ENCODE measurements at regions not wholly inside any gene's neighbourhood (a gene's known extent, or its start where the extent isn't known, plus 50 kb on each side); places are given as distances from the start of the nearest gene placed in this dataset.
"Not testable (repeated sequence)": the region's sequence is repeated elsewhere in the genome, so short reads cannot be mapped to it uniquely, and the experiment has no call there.

GRCh38 chr3:8348076-8348475 is 153.5 kb upstream of the LMCD1 start:
- no peak for TF ChIP-seq TAF1 (IDR thresholded peaks at IDR 0.05; ENCODE audit: low read depth, low read length)
- no peak for TF ChIP-seq SPI1 (IDR thresholded peaks at IDR 0.05; ENCODE audit: low read depth, low read length)
- no peak for TF ChIP-seq PAX5 (IDR thresholded peaks at IDR 0.05; ENCODE audit: insufficient read depth, low read length, severe bottlenecking)
- TF ChIP-seq POU2F2 (IDR thresholded peaks at IDR 0.05; ENCODE audit: low read depth, low read length), result no peak
- TF ChIP-seq POLR2A (IDR thresholded peaks at IDR 0.05; ENCODE audit: low read depth, low read length), result no peak
- no peak for TF ChIP-seq POLR2AphosphoS5 (IDR thresholded peaks at IDR 0.05; ENCODE audit: low read depth, low read length)
- FAIRE-seq (no peak), DNase-seq (ENCODE audit: insufficient read length, low spot score) (no peak)

GRCh38 chr3:8352475-8352874 is 149.1 kb upstream of the LMCD1 start:
- no peak for TF ChIP-seq POU2F2 (IDR thresholded peaks at IDR 0.05; ENCODE audit: low read depth, low read length)
- TF ChIP-seq TAF1 (IDR thresholded peaks at IDR 0.05; ENCODE audit: low read depth, low read length), result no peak
- TF ChIP-seq POLR2A (IDR thresholded peaks at IDR 0.05; ENCODE audit: low read depth, low read length), result no peak
- no peak for TF ChIP-seq SPI1 (IDR thresholded peaks at IDR 0.05; ENCODE audit: low read depth, low read length)
- TF ChIP-seq PAX5 (IDR thresholded peaks at IDR 0.05; ENCODE audit: insufficient read depth, low read length, severe bottlenecking), result no peak
- TF ChIP-seq POLR2AphosphoS5 (IDR thresholded peaks at IDR 0.05; ENCODE audit: low read depth, low read length), result no peak
- no peak for FAIRE-seq

DNA sequence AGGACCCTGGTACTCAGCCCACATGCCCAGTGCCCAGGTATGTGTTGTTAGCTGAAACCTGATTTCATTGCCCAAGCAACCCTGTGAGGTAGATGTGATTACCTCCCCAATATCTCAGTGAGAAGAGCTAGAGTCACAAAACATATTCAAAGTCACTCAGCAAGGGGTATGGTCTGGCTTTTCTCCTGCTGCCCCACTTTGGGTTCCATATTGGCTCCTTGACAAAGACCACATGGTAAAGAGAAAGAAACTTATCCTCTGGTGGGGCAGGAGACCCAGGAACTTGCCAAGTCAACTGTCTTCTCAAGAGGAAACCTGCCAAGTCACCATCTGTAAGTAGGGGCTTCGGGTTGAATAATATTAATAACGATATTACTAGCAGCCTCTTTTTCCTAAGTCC is 148.3 kb upstream of the LMCD1 start:
- DNase-seq (ENCODE audit: insufficient read length, low spot score) (no peak), FAIRE-seq (no peak)
- TF ChIP-seq POU2F2 (IDR thresholded peaks at IDR 0.05; ENCODE audit: low read depth, low read length), result no peak
- TF ChIP-seq TAF1 (IDR thresholded peaks at IDR 0.05; ENCODE audit: low read depth, low read length), result no peak
- TF ChIP-seq POLR2A (IDR thresholded peaks at IDR 0.05; ENCODE audit: low read depth, low read length), result no peak
- no peak for TF ChIP-seq SPI1 (IDR thresholded peaks at IDR 0.05; ENCODE audit: low read depth, low read length)
- no peak for TF ChIP-seq POLR2AphosphoS5 (IDR thresholded peaks at IDR 0.05; ENCODE audit: low read depth, low read length)
- no peak for TF ChIP-seq PAX5 (IDR thresholded peaks at IDR 0.05; ENCODE audit: insufficient read depth, low read length, severe bottlenecking)

More at GRCh38 chr3:8352475-8352874, 149.1 kb upstream of the LMCD1 start:
- DNase-seq (ENCODE audit: insufficient read length, low spot score), result no peak

GRCh38 chr3:8355346-8355745 is 146.3 kb upstream of the LMCD1 start:
- FAIRE-seq (no peak), DNase-seq (ENCODE audit: insufficient read length, low spot score) (no peak)
- TF ChIP-seq POU2F2 (IDR thresholded peaks at IDR 0.05; ENCODE audit: low read depth, low read length) (no peak), POLR2AphosphoS5 (IDR thresholded peaks at IDR 0.05; ENCODE audit: low read depth, low read length) (no peak), SPI1 (IDR thresholded peaks at IDR 0.05; ENCODE audit: low read depth, low read length) (no peak), POLR2A (IDR thresholded peaks at IDR 0.05; ENCODE audit: low read depth, low read length) (no peak), TAF1 (IDR thresholded peaks at IDR 0.05; ENCODE audit: low read depth, low read length) (no peak), PAX5 (IDR thresholded peaks at IDR 0.05; ENCODE audit: insufficient read depth, low read length, severe bottlenecking) (no peak)

DNA sequence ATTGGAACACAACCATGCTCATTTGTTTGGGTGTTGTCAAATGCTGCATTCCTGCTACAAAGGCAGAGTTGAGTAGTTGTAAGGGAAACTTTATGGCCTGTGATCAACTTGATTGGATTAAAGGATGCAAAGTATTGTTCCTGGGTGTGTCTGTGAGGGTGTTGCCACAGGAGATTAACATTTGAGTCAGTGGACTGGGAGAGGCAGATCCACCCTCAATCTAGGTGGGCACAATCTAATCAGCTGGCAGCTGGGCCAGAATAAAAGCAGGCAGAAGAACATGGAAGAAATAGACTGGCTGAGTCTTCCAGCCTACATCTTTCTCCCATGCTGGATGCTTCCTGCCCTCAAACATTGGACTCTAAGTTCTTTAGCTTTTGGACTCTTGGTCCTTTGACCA is 145.6 kb upstream of the LMCD1 start:
- FAIRE-seq; DNase-seq (ENCODE audit: insufficient read length, low spot score): not testable (repeated sequence)

- TF ChIP-seq POLR2AphosphoS5 (IDR thresholded peaks at IDR 0.05; ENCODE audit: low read depth, low read length), result no peak
- no peak for DNase-seq (ENCODE audit: insufficient read length, low spot score)
- FAIRE-seq, result no peak
Observed at GRCh38 chr3:8357859-8358258, 143.8 kb upstream of the LMCD1 start.

DNA sequence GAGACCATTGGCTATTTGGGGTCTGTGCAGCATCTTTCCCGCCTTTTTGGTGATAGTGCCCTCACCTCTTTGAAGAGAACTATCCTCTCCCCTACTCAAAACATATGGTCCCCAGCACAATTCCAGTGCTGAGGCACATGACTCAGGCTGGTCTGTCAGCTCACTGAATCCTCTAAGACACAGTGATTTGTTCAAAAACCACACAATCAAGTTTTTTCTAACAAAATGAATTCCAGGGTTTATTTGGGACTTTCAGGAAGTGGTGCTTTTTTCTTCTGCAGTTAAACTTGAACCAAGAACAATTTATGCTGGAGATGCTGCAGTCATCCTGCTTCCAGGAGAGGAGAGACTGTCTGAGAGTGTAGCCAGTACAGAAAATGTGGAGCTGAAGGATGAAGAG is 142.5 kb upstream of the LMCD1 start:
- FAIRE-seq, result no peak
- DNase-seq (ENCODE audit: insufficient read length, low spot score), result no peak
- TF ChIP-seq PAX5 (IDR thresholded peaks at IDR 0.05; ENCODE audit: insufficient read depth, low read length, severe bottlenecking) (no peak), TAF1 (IDR thresholded peaks at IDR 0.05; ENCODE audit: low read depth, low read length) (no peak), SPI1 (IDR thresholded peaks at IDR 0.05; ENCODE audit: low read depth, low read length) (no peak), POLR2AphosphoS5 (IDR thresholded peaks at IDR 0.05; ENCODE audit: low read depth, low read length) (no peak), POLR2A (IDR thresholded peaks at IDR 0.05; ENCODE audit: low read depth, low read length) (no peak), POU2F2 (IDR thresholded peaks at IDR 0.05; ENCODE audit: low read depth, low read length) (no peak)

DNA sequence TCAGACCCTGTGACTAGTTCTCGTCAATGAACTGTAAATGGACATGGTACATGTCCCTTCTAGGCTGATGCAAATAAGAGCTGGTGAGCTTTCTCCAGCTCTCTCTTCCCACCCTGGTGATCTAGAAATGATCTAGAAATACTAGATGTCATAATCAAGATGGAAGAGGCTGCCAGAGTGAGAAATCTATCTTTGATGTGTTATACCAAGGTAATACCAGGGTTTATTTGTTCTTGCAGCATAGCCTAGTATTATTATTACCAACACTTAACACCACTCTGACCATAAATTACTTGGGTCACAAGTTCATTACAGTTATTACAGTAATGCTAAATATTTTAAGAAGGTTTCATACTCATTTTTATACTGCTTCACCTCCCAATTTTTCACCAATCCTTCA is 138.4 kb upstream of the LMCD1 start:
- no peak for TF ChIP-seq POLR2A (IDR thresholded peaks at IDR 0.05; ENCODE audit: low read depth, low read length)
- no peak for TF ChIP-seq POU2F2 (IDR thresholded peaks at IDR 0.05; ENCODE audit: low read depth, low read length)
- no peak for TF ChIP-seq POLR2AphosphoS5 (IDR thresholded peaks at IDR 0.05; ENCODE audit: low read depth, low read length)
- no peak for TF ChIP-seq PAX5 (IDR thresholded peaks at IDR 0.05; ENCODE audit: insufficient read depth, low read length, severe bottlenecking)
- no peak for TF ChIP-seq SPI1 (IDR thresholded peaks at IDR 0.05; ENCODE audit: low read depth, low read length)
- no peak for TF ChIP-seq TAF1 (IDR thresholded peaks at IDR 0.05; ENCODE audit: low read depth, low read length)
- DNase-seq (ENCODE audit: insufficient read length, low spot score), result no peak
- no peak for FAIRE-seq

DNA sequence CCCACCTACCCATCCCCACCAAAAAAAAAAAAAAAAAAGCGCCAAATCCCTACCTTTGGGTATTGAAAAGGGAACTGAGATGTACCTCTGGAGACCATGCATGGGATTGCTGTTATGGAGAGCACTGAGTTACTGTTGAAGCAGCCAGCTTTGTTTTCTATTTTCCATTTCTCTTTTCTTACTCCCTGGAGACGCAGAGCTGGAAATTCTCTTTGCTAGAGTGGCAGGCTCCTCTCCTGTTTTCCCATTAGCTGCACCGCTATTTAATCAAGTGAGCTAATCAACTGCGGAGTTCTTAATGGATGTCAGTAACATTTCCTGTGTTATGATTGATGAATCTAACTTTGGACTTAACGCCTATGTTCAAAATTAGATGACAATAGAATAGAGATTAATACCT is 136.1 kb upstream of the LMCD1 start:
- no peak for TF ChIP-seq SPI1 (IDR thresholded peaks at IDR 0.05; ENCODE audit: low read depth, low read length)
- no peak for TF ChIP-seq POLR2A (IDR thresholded peaks at IDR 0.05; ENCODE audit: low read depth, low read length)
- no peak for TF ChIP-seq POU2F2 (IDR thresholded peaks at IDR 0.05; ENCODE audit: low read depth, low read length)
- no peak for TF ChIP-seq TAF1 (IDR thresholded peaks at IDR 0.05; ENCODE audit: low read depth, low read length)
- TF ChIP-seq PAX5 (IDR thresholded peaks at IDR 0.05; ENCODE audit: insufficient read depth, low read length, severe bottlenecking), result no peak
- no peak for TF ChIP-seq POLR2AphosphoS5 (IDR thresholded peaks at IDR 0.05; ENCODE audit: low read depth, low read length)
- DNase-seq (ENCODE audit: insufficient read length, low spot score), result no peak
- FAIRE-seq, result no peak

DNA sequence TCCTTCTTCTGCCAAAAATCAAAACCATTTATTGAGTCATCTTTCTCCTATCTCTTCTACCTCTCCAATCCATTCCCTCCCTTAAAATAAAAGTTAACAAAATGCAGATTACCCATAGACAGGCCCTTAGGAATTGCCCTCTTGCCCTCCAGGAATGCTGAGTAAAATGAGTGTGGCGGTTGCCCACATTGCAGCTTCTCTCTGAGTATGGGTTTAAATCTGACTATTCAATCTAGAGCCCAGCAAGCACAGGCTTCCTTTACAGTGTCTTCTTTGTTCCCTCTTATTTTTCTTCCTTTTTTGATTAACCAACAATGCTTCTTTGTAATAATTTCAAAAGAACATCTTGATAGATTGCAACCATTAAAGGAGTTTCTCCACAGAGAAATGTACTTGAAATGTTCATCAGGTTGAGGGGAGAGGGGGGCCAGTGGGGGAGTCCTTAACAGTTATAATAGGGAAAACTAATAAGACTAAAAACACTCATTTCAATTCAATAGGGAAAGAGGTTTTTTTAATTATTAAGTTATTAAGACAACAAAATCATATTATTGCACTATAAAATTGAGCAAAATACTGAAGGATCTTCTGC is 135.3 kb upstream of the LMCD1 start:
- FAIRE-seq (no peak), DNase-seq (ENCODE audit: insufficient read length, low spot score) (no peak)
- TF ChIP-seq TAF1 (IDR thresholded peaks at IDR 0.05; ENCODE audit: low read depth, low read length) (no peak), PAX5 (IDR thresholded peaks at IDR 0.05; ENCODE audit: insufficient read depth, low read length, severe bottlenecking) (no peak), POU2F2 (IDR thresholded peaks at IDR 0.05; ENCODE audit: low read depth, low read length) (no peak), POLR2A (IDR thresholded peaks at IDR 0.05; ENCODE audit: low read depth, low read length) (no peak), SPI1 (IDR thresholded peaks at IDR 0.05; ENCODE audit: low read depth, low read length) (no peak), POLR2AphosphoS5 (IDR thresholded peaks at IDR 0.05; ENCODE audit: low read depth, low read length) (no peak)

All from GM12891 (cell line).